Karpas-422 (cell line): ENCODE measurements at regions not wholly inside any gene's neighbourhood (a gene's known extent, or its start where the extent isn't known, plus 50 kb on each side); places are given as distances from the start of the nearest gene placed in this dataset.

Experiments used
- DNase-seq: peaks from one replicate; pipeline ENCODE4 v3.0.0-alpha.2; 2015
- H2AFZ ChIP-seq: fragments of 200-600 bp; sonication (generic); 2 replicates; pipeline ENCODE4 v1.6.1; 2014; ENCODE audit warnings: antibody characterized with exemption, low read length, mixed read lengths
- H3K27ac ChIP-seq: fragments of 200-600 bp; sonication (generic); 2 replicates; pipeline ENCODE4 v1.5.1; 2014; ENCODE audit warnings: mild to moderate bottlenecking, low read length, moderate library complexity
- H3K27me3 ChIP-seq: fragments of 200-600 bp; sonication (generic); 2 replicates; pipeline ENCODE4 v1.6.1; 2014; ENCODE audit warnings: low read length, mixed read lengths
- H3K36me3 ChIP-seq: fragments of 200-600 bp; sonication (generic); 2 replicates; pipeline ENCODE4 v1.6.1; 2014; ENCODE audit warnings: low read length, mixed read lengths; ENCODE audit not compliant: insufficient read depth
- H3K4me1 ChIP-seq: fragments of 200-600 bp; sonication (generic); 2 replicates; pipeline ENCODE4 v1.6.1; 2014; ENCODE audit warnings: mild to moderate bottlenecking, low read length, mixed read lengths
- H3K4me2 ChIP-seq: fragments of 200-600 bp; sonication (generic); 2 replicates; pipeline ENCODE4 v1.6.1; 2014; ENCODE audit warnings: low read length, low read depth, mild to moderate bottlenecking; ENCODE audit not compliant: poor library complexity, severe bottlenecking
- H3K4me3 ChIP-seq: fragments of 200-600 bp; sonication (generic); 2 replicates; pipeline ENCODE4 v1.5.1; 2014; ENCODE audit warnings: mild to moderate bottlenecking, antibody characterized with exemption, low read length, mixed read lengths
- H3K79me2 ChIP-seq: fragments of 200-600 bp; sonication (generic); 2 replicates; pipeline ENCODE4 v1.6.1; 2014; ENCODE audit warnings: mild to moderate bottlenecking, low read length, mixed read lengths
- H3K9ac ChIP-seq: fragments of 200-600 bp; sonication (generic); 2 replicates; pipeline ENCODE4 v1.6.0; 2014; ENCODE audit warnings: low read length
- H3K9me2 ChIP-seq: fragments of 200-600 bp; sonication (generic), shearing (Covaris generic); replicated peaks from 2 replicates; pipeline ENCODE4 v1.6.0; 2014; ENCODE audit warnings: mild to moderate bottlenecking, low read length, moderate library complexity; ENCODE audit not compliant: insufficient read depth
- H3K9me3 ChIP-seq: fragments of 300-700, 200-600 bp; sonication (generic); 2 replicates; pipeline ENCODE4 v1.6.1; 2014; ENCODE audit warnings: low read length, mixed read lengths
- H4K20me1 ChIP-seq: fragments of 200-600 bp; sonication (generic); 2 replicates; pipeline ENCODE4 v1.6.1; 2014; ENCODE audit warnings: mild to moderate bottlenecking, antibody characterized with exemption, low read length, low read depth; ENCODE audit not compliant: insufficient read depth

DNA sequence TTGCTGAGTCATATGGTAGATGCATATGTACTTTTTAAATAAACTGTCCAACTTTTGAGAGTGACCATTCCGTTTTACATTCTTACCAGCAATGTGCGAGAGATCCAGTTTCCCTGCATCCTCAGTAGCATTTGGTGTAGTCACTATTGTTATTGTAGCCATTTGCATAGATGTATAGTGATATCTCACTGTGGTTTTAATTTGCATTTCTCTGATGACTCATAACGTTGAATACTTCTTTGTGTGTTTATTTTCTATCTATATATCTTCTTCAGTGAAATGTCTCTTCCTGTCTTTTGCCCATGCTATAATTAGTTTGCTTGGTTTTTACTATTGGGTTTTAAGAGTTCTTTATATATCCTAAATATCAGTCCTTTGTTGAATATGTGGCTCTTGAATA lies 255.7 kb upstream of the GRM7 start:
- Histone ChIP-seq H3K27me3 (no peaks in the 10 kb centered on the region), H2AFZ (no peak overlapping the region), H3K79me2 (no peaks in the 10 kb centered on the region), H3K4me1 (no peaks in the 10 kb centered on the region), H3K36me3 (no peaks in the 10 kb centered on the region), H3K9me2 (no peaks in the 10 kb centered on the region), H3K9ac (no peak overlapping the region), H3K9me3 (peaks cover 17% of the 10 kb centered on the region), H3K4me3 (no peak overlapping the region), H3K4me2 (no peak overlapping the region), H3K27ac (no peak overlapping the region), H4K20me1 (no peaks in the 10 kb centered on the region)
- DNase-seq, result no peak

DNA sequence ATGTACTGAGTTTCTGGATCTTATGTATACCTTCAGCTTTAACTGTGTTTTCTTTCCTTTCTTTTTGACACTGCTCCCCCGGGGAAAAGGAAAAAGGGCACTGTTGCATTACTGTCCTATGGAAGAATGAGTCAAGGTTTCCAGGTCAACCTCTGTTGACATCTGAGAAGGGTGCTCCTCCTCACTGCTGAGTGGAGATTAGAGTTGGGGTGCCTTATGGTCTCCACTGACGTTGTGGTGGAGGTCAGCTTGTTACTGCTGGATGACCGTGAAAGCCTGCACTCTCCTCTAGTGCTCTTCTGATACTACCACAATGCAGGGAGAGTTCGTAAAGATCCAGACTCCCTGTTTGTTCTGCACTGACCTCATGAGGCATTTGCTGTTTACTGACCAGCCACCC lies 252.1 kb upstream of the GRM7 start:
- Histone ChIP-seq H3K27me3 (no peaks in the 10 kb centered on the region), H3K4me3 (no peak overlapping the region), H3K4me2 (no peak overlapping the region), H3K9me3 (peaks cover 14% of the 10 kb centered on the region), H4K20me1 (no peaks in the 10 kb centered on the region), H3K36me3 (no peaks in the 10 kb centered on the region), H3K9me2 (no peaks in the 10 kb centered on the region), H2AFZ (no peak overlapping the region), H3K79me2 (no peaks in the 10 kb centered on the region), H3K9ac (no peak overlapping the region), H3K27ac (no peak overlapping the region), H3K4me1 (no peaks in the 10 kb centered on the region)
- no peak for DNase-seq

DNA sequence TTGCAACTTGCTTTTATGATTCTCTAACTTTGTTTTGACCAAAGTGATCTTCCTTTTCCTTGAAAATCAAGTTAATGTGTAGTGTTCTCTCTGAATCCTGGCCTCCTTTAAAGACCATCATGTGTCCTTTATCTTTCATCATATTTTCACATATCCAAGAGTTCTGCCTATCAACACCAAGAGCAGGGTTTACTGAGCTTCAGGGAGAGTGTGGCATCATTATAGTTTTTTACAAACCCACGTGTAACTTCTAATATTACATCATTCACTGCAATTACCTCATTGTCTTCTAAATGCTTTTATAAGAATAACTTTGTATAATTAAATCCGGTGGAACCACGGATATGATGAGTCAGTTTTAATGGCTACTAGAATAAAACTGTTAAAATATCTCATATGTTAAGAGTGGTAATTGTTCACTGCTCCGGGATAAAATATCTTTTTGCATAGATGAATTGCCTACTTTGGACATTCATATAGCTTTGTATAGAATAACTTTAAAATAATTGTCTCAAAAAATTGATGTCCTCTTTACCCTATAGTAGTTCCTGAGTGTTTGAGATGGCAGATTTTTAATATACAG lies 248.8 kb upstream of the GRM7 start:
- H3K27me3 ChIP-seq, result no peaks in the 10 kb centered on the region
- H3K9me2 ChIP-seq, result no peaks in the 10 kb centered on the region
- H3K4me3 ChIP-seq, result no peak overlapping the region
- H3K36me3 ChIP-seq, result no peaks in the 10 kb centered on the region
- H4K20me1 ChIP-seq, result no peaks in the 10 kb centered on the region
- H3K4me1 ChIP-seq, result no peaks in the 10 kb centered on the region
- H3K9ac ChIP-seq, result no peak overlapping the region
- no peak for DNase-seq
- no peaks in the 10 kb centered on the region for H3K79me2 ChIP-seq
- no peak overlapping the region for H3K27ac ChIP-seq
- H3K4me2 ChIP-seq, result no peak overlapping the region
- no peak overlapping the region for H2AFZ ChIP-seq
- peaks cover 23% of the 10 kb centered on the region for H3K9me3 ChIP-seq

DNA sequence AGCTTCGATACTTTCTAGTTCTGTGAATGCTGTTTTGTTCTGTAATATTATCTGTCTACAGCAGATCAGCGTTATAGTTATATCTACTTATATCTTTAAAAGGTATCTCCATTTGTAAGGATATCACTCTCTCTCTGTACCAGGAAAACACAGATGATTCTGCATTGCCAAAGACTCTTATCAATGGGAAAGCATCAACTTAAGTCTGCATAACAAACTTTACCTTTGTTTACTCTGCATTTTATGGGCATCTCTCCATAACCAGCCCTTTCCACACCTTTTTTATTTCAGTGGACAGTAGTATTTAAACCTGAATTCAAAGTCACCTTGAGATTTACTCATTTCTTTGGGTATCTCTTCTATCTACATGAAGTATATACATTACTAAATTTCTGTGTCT lies 238.7 kb upstream of the GRM7 start:
- no peak overlapping the region for H2AFZ ChIP-seq
- no peak for DNase-seq
- H3K9ac ChIP-seq, result no peak overlapping the region
- no peak overlapping the region for H3K27ac ChIP-seq
- no peaks in the 10 kb centered on the region; the same call in 1 of the 2 replicates for H3K9me2 ChIP-seq
- no peaks in the 10 kb centered on the region for H3K79me2 ChIP-seq
- H4K20me1 ChIP-seq, result no peaks in the 10 kb centered on the region
- H3K27me3 ChIP-seq, result no peaks in the 10 kb centered on the region
- H3K36me3 ChIP-seq, result no peaks in the 10 kb centered on the region
- no peak overlapping the region for H3K4me2 ChIP-seq
- H3K4me1 ChIP-seq, result no peaks in the 10 kb centered on the region
- no peak overlapping the region for H3K4me3 ChIP-seq
- peaks cover 16% of the 10 kb centered on the region; the same call in 1 of the 2 replicates for H3K9me3 ChIP-seq

DNA sequence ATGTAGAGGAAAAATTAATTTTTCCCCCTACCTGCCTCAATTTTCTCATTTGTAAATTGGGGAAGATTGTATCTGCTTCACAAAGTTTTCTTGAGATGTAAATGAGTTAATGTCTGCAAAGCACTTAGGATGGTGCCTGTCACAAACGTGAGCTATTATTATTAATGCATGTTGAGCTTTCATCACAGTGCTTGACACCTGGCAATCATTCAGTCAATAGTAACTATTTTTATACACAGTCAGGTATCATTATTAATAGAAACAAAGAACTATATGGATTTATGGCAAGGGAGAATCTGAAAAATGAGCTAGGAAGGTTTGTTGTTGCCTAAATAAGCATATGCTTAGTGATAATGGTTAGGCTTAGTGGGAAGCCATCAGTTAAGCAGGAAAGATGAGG lies 238.2 kb upstream of the GRM7 start:
- Histone ChIP-seq H3K4me3 (no peak overlapping the region), H3K27me3 (no peaks in the 10 kb centered on the region), H3K9me3 (peaks cover 16% of the 10 kb centered on the region; the same call in 1 of the 2 replicates), H3K79me2 (no peaks in the 10 kb centered on the region), H3K36me3 (no peaks in the 10 kb centered on the region), H3K9me2 (no peaks in the 10 kb centered on the region; the same call in 1 of the 2 replicates), H2AFZ (no peak overlapping the region), H4K20me1 (no peaks in the 10 kb centered on the region), H3K9ac (no peak overlapping the region), H3K4me2 (no peak overlapping the region), H3K4me1 (no peaks in the 10 kb centered on the region), H3K27ac (no peak overlapping the region)
- no peak for DNase-seq

DNA sequence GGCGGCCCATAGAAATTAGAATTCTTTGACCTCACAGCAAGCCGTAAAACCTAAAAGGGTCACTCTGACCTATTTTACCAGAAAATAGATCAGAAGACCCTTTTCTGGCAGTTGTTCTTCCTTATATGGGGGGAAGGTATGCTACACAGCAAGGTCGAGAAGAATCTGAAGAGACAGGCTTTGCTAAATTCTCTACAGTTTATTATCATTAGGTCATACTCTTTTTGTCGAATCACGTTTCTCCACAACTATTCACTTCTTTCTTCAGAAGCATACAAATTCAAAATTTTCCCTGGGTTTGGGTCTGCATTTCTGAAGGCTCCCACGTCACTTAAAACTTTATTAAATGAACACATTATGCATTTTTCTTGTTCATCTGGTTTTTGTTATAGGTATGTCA lies 229.5 kb upstream of the GRM7 start:
- Histone ChIP-seq H3K27me3 (no peaks in the 10 kb centered on the region), H3K9me2 (no peaks in the 10 kb centered on the region), H2AFZ (no peak overlapping the region), H3K9ac (no peak overlapping the region), H3K4me2 (no peak overlapping the region), H3K79me2 (no peaks in the 10 kb centered on the region), H4K20me1 (no peaks in the 10 kb centered on the region), H3K4me3 (no peak overlapping the region), H3K27ac (no peak overlapping the region), H3K4me1 (no peaks in the 10 kb centered on the region), H3K36me3 (no peaks in the 10 kb centered on the region), H3K9me3 (peaks cover 13% of the 10 kb centered on the region)
- no peak for DNase-seq

DNA sequence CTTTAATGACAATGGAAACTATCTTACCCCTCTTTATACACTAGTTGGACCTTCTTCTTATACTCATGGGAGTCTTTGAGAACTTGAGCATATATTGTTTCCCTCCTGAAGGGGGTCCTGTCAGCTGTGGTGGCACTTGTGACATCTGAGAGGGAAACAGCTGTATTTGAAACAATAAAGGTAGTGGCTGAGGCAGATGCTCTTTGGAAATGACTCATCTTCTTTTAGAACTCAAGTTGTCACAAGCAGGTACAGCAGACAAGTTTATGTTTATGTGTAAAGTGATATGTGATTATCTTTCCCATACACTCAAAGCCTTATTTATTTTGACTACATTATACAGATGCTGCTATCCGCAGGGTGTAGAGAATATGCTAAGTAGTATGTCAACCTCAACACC lies 220.0 kb upstream of the GRM7 start:
- H3K4me3 ChIP-seq, result no peak overlapping the region
- H3K4me2 ChIP-seq, result no peak overlapping the region
- H3K27me3 ChIP-seq, result no peaks in the 10 kb centered on the region
- no peaks in the 10 kb centered on the region for H3K9me2 ChIP-seq
- no peak overlapping the region for H3K9ac ChIP-seq
- no peak for DNase-seq
- no peaks in the 10 kb centered on the region for H3K79me2 ChIP-seq
- H3K27ac ChIP-seq, result no peak overlapping the region
- H3K4me1 ChIP-seq, result no peaks in the 10 kb centered on the region
- no peaks in the 10 kb centered on the region for H4K20me1 ChIP-seq
- H2AFZ ChIP-seq, result no peak overlapping the region
- no peaks in the 10 kb centered on the region for H3K36me3 ChIP-seq
- peaks cover 6% of the 10 kb centered on the region; the same call in 1 of the 2 replicates for H3K9me3 ChIP-seq

DNA sequence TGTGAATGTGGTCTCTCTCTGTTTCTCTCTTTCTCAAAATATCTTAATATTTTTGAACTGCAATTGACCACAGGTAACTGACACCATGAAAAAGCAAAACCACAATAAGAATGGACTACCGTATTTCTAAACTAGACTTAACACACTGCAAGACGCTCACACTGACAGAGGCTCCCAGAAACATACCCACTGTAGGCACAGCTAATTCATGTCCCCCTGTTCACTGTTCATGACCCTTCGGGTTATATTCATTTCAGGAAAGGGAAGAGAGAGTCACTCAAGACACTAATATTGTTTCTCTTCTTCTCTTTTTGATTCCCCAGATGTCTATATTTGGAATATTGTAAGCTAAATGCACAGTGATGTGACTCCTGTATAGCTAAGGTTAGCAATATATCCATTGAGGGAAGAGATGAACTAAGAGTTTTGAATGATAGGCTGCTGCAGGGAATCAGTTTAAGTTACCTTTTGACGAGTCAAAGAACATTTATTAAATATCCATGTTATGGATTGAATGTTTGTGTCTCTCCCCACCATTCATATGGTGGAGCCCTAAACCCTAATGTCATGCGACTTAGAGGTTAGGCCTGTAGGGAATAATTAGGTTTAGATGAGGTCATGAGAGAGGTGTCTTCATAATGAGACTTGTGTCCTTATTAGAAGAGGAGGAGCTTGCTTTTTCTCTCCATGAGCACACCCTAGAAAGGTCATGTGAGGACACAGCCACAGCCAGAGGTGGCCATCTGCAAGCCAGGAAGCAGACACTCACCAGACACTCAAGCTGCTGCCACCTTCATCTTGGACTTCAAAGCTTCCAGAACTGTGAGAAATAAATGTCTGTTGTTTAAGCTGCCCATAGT lies 216.6 kb upstream of the GRM7 start:
- no peaks in the 10 kb centered on the region for H3K79me2 ChIP-seq
- H3K4me2 ChIP-seq, result no peak overlapping the region
- no peaks in the 10 kb centered on the region for H3K9me2 ChIP-seq
- DNase-seq, result no peak
- no peaks in the 10 kb centered on the region for H3K27me3 ChIP-seq
- H3K4me1 ChIP-seq, result no peaks in the 10 kb centered on the region
- H3K27ac ChIP-seq, result no peak overlapping the region
- H3K9me3 ChIP-seq, result peaks cover 6% of the 10 kb centered on the region; the same call in 1 of the 2 replicates
- H2AFZ ChIP-seq, result no peak overlapping the region
- no peaks in the 10 kb centered on the region for H3K36me3 ChIP-seq
- no peak overlapping the region for H3K4me3 ChIP-seq
- no peaks in the 10 kb centered on the region for H4K20me1 ChIP-seq
- H3K9ac ChIP-seq, result no peak overlapping the region
